ENCODE measurements at regions not wholly inside any gene's neighbourhood (a gene's known extent, or its start where the extent isn't known, plus 50 kb on each side); places are given as distances from the start of the nearest gene placed in this dataset.

DNA sequence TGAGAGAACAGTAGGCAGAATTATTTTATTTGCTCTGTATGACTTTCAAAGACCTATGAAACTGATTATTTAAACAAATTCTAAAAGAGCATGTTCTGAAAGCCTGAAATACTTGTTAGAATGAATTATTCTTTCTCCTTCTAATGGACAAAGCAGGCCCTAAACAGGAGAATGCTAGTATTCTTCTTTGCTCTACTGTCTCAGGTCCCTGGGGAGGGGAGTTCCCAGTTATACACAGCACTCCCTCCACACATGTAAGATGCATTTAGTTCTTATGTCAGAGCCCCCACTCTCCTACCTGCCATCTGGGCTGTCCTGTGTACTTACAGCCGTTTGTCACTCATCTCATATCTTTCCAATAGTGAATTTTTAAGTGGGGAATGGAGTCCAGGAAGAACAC lies 633.5 kb upstream of the ANKRD30A start:
- H3K9me3 ChIP-seq, result no peaks in the 10 kb centered on the region
- peaks cover 0 to 4% (median 0%) of the 10 kb centered on the region in 4 donors for H3K4me1 ChIP-seq
- no peaks in the 10 kb centered on the region for H3K27me3 ChIP-seq
- no peak overlapping the region for H3K4me3 ChIP-seq
- H3K27ac ChIP-seq, result no peak overlapping the region
- TF ChIP-seq POLR2A (IDR thresholded peaks at IDR 0.05), result no peak
- TF ChIP-seq, protein P1, sequence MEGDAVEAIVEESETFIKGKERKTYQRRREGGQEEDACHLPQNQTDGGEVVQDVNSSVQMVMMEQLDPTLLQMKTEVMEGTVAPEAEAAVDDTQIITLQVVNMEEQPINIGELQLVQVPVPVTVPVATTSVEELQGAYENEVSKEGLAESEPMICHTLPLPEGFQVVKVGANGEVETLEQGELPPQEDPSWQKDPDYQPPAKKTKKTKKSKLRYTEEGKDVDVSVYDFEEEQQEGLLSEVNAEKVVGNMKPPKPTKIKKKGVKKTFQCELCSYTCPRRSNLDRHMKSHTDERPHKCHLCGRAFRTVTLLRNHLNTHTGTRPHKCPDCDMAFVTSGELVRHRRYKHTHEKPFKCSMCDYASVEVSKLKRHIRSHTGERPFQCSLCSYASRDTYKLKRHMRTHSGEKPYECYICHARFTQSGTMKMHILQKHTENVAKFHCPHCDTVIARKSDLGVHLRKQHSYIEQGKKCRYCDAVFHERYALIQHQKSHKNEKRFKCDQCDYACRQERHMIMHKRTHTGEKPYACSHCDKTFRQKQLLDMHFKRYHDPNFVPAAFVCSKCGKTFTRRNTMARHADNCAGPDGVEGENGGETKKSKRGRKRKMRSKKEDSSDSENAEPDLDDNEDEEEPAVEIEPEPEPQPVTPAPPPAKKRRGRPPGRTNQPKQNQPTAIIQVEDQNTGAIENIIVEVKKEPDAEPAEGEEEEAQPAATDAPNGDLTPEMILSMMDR (IDR thresholded peaks at IDR 0.05), result no peak
- DNase-seq, result no peak
- no peaks in the 10 kb centered on the region for H3K36me3 ChIP-seq

DNA sequence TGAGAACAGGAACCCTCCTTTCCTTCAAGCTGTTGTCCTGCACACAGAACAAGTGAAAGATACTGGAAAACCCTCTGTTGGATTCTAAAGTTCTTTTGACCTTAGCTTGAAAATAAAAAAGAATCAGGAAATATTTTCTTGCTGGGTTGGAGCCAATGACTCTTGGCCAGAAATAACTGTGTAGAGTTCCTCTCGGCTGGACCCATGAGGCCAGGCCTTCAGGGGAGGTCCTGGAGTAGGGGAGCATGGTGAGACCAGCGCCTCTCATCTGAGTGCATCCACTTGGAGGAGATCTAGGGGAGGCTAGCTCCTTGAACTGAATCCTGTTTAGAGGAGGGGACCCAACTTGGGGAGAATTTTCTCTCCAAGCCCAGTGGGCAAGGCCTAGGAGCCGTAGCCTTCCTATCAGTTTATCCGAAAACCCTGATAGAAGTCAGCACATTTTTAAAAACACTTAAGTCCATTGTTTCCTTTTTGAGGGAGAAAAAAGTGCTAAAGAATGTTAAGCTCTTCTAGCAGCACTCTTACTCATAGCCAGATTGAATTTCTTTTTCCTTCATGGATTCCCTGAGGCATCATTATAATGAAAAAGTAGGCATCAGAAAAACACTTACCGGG lies 635.7 kb upstream of the ANKRD30A start:
- Histone ChIP-seq H3K4me3 (no peak overlapping the region), H3K9me3 (no peaks in the 10 kb centered on the region), H3K36me3 (no peaks in the 10 kb centered on the region), H3K4me1 (peaks cover 0 to 4% (median 0%) of the 10 kb centered on the region in 4 donors), H3K27ac (no peak overlapping the region), H3K27me3 (no peaks in the 10 kb centered on the region)
- no peak for DNase-seq
- TF ChIP-seq, protein P1 (IDR thresholded peaks at IDR 0.05), result no peak
- no peak for TF ChIP-seq POLR2A (IDR thresholded peaks at IDR 0.05)

DNA sequence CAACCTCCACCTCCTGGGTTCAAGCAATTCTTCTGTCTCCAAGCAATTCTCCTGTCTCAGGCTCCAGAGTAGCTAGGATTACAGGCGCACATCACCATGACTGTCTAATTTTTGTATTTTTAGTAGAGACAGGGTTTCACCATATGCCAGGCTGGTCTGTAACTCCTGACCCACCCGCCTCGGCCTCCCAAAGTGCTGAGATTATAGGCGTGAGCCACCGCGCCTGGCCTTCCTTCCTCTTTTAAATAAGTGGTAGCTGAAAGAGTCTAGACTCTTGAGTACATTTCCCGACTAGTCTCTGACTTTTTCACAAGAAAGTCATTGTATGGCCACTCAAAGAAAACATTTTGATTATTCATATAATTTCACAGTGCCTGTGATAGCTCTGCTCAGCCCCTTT lies 636.2 kb upstream of the ANKRD30A start:
- Histone ChIP-seq H3K9me3 (no peaks in the 10 kb centered on the region), H3K27ac (no peak overlapping the region), H3K4me3 (no peak overlapping the region), H3K4me1 (peaks cover 0 to 4% (median 0%) of the 10 kb centered on the region in 4 donors), H3K36me3 (no peaks in the 10 kb centered on the region), H3K27me3 (no peaks in the 10 kb centered on the region)
- TF ChIP-seq, protein P1 (IDR thresholded peaks at IDR 0.05), result no peak
- no peak for TF ChIP-seq POLR2A (IDR thresholded peaks at IDR 0.05)
- no peak for DNase-seq

DNA sequence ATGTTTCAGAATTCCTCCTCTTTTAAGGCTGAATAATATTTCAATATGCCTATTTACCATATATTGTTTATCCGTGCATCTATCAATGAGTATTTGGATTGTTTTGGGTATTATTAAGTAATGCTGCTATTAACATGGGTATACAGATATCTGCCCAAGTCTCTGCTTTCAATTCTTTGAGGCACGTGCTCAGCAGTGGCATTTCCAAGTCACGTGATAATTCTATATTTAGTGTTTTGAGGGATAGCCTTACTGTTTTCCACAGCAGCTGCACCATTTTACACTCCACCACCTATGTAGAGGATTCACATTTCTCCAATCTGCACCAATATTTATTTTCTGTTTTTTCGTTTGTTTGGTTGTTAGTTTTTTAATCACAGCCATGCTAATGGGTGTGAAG lies 636.8 kb upstream of the ANKRD30A start:
- Histone ChIP-seq H3K36me3 (no peaks in the 10 kb centered on the region), H3K4me3 (no peak overlapping the region), H3K4me1 (peaks cover 0 to 4% (median 0%) of the 10 kb centered on the region in 4 donors), H3K27ac (no peak overlapping the region), H3K27me3 (no peaks in the 10 kb centered on the region), H3K9me3 (no peaks in the 10 kb centered on the region)
- TF ChIP-seq, protein P1 (IDR thresholded peaks at IDR 0.05), result no peak
- TF ChIP-seq POLR2A (IDR thresholded peaks at IDR 0.05), result no peak
- no peak for DNase-seq

DNA sequence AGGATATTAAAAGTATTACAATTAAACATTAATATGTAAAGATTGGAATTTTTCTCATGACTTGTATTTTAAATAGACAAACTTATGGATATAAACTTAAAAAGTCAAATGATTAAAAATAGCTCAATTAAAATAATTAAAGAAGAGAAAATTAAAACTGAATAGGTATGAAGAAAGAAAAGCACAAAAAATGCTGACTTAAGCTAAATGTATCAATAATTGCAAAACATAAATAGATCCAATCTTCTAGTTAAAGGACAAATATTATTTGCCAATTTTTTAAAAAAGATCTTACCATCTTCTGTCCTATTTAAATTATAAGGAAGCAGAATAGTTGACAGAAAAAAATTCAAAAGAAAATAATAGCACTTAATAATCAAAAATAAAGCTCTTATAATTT lies 646.3 kb upstream of the ANKRD30A start:
- Histone ChIP-seq H3K27me3 (no peaks in the 10 kb centered on the region), H3K27ac (no peak overlapping the region), H3K9me3 (no peaks in the 10 kb centered on the region), H3K36me3 (no peaks in the 10 kb centered on the region), H3K4me3 (no peak overlapping the region), H3K4me1 (no peaks in the 10 kb centered on the region)
- TF ChIP-seq POLR2A (IDR thresholded peaks at IDR 0.05), result no peak
- TF ChIP-seq, protein P1 (IDR thresholded peaks at IDR 0.05), result no peak
- DNase-seq, result no peak

DNA sequence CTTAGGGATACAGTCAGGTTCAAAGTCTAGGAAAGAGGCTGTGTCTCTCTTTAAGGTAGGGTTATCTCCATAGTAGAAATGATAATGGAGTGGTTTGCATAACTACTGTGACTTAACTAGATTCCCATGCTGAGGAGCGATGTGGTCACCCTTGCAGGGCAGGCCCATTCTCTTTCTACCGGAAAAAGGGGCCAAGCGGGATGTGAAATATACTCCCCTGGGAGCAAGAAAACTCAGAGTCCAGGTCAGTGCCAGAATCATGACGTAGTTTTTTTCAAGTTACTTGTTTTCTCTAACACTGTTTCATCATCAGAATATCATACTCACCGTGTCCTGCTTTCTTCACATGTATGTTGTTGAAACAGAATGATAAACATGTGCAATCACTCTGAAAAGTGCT lies 649.0 kb upstream of the ANKRD30A start:
- no peaks in the 10 kb centered on the region for H3K27me3 ChIP-seq
- TF ChIP-seq POLR2A (IDR thresholded peaks at IDR 0.05), result no peak
- TF ChIP-seq, protein P1 (IDR thresholded peaks at IDR 0.05), result no peak
- H3K27ac ChIP-seq, result no peak overlapping the region
- H3K4me3 ChIP-seq, result no peak overlapping the region
- no peaks in the 10 kb centered on the region for H3K9me3 ChIP-seq
- H3K36me3 ChIP-seq, result no peaks in the 10 kb centered on the region
- H3K4me1 ChIP-seq, result no peaks in the 10 kb centered on the region
- DNase-seq, result no peak

Measured in Peyer's patch (tissue), 4 donors.